CD4-positive, alpha-beta T cell (primary cell): ENCODE measurements at regions not wholly inside any gene's neighbourhood (a gene's known extent, or its start where the extent isn't known, plus 50 kb on each side); places are given as distances from the start of the nearest gene placed in this dataset.

Experiments used
- ATAC-seq: fragments of 200-7000 bp; cut with Tn5 transposase; one replicate; pipeline ENCODE4 v1.10.0; 2022; ENCODE audit warnings: mild to moderate bottlenecking; ENCODE audit not compliant: poor library complexity
- CTCF ChIA-PET: fragments of 350-600 bp; sonication (Branson Sonifier 250); formaldehyde crosslinking; loops from one replicate; lab custom pipeline; 2021; ENCODE audit warnings: antibody characterized with exemption, inconsistent platforms; lab: Charles Lee
- POLR2A ChIA-PET: fragments of 350-600 bp; sonication (Branson Sonifier 250); formaldehyde crosslinking; loops from one replicate; lab custom pipeline; 2021; ENCODE audit warnings: antibody characterized with exemption, inconsistent platforms; lab: Charles Lee
- DNase-seq, 14 experiments: peaks; one replicate each; pipeline ENCODE4 v3.0.0-alpha.2; 2013 to 2020; ENCODE audit warnings: mixed read lengths in 2 of 14
- H3K27ac ChIP-seq, 2 donors: one replicate each; pipeline versions ENCODE4 v1.5.1 to v1.7.0; 2013; ENCODE audit warnings: low read length in 2 of 2, low read depth in 1 of 2, mild to moderate bottlenecking in 1 of 2
- H3K27me3 ChIP-seq, 2 experiments: 1 replicate in 1 of 2; 2 replicates in 1 of 2; pipeline versions ENCODE4 v1.6.1 to v1.7.0; 2013; ENCODE audit warnings: low read length in 2 of 2, control low read depth in 1 of 2, mild to moderate bottlenecking in 1 of 2, moderate library complexity in 1 of 2; ENCODE audit not compliant: insufficient read depth in 2 of 2, control insufficient read depth in 1 of 2
- H3K36me3 ChIP-seq: one replicate; pipeline ENCODE4 v1.6.1; 2013; ENCODE audit warnings: low read length, control low read depth; ENCODE audit not compliant: insufficient read depth
- H3K4me1 ChIP-seq: one replicate; pipeline ENCODE4 v1.6.1; 2013; ENCODE audit warnings: low read length, control low read depth; ENCODE audit not compliant: insufficient read depth
- H3K4me3 ChIP-seq: one replicate; pipeline ENCODE4 v1.5.1; 2013; ENCODE audit warnings: mild to moderate bottlenecking, low read length, moderate library complexity
- H3K9me3 ChIP-seq, 2 experiments: 1 replicate in 1 of 2; 2 replicates in 1 of 2; pipeline versions ENCODE4 v1.6.1 to v1.7.0; 2013; ENCODE audit warnings: low read length in 2 of 2, mild to moderate bottlenecking in 2 of 2, control low read depth in 1 of 2, moderate library complexity in 1 of 2; ENCODE audit not compliant: control insufficient read depth in 1 of 2, insufficient read depth in 1 of 2
- H3K27ac Mint-ChIP-seq: one replicate; pipeline ENCODE4 v1.8.0; 2020; ENCODE audit warnings: mixed read lengths
- H3K27me3 Mint-ChIP-seq: one replicate; pipeline ENCODE4 v1.8.0; 2021; ENCODE audit warnings: mixed read lengths
- H3K36me3 Mint-ChIP-seq: one replicate; pipeline ENCODE4 v1.8.0; 2021; ENCODE audit warnings: low read depth, mixed read lengths
- H3K4me1 Mint-ChIP-seq: one replicate; pipeline ENCODE4 v1.8.0; 2021; ENCODE audit warnings: low read depth, mixed read lengths
- H3K4me3 Mint-ChIP-seq: one replicate; pipeline ENCODE4 v1.8.0; 2020; ENCODE audit warnings: mild to moderate bottlenecking, mixed read lengths
- H3K9me3 Mint-ChIP-seq: one replicate; pipeline ENCODE4 v1.8.0; 2020; ENCODE audit warnings: mixed read lengths
- intact Hi-C, 2 experiments: fragments of 100-400 bp; cut with DNase I in 1 of 2; cut with micrococcal nuclease in 1 of 2; formaldehyde crosslinking; loops; one replicate each; pipeline versions ENCODE4 v1.15.1 to v1.9.0; 2023 to 2025; cut with DNase I, micrococcal nuclease
- TF ChIP-seq, protein P1 (sequence below): fragments of 200-600 bp; IDR thresholded peaks from one replicate; pipeline ENCODE4 v1.8.0; 2022; ENCODE audit warnings: antibody characterized with exemption, mild to moderate bottlenecking

DNA sequence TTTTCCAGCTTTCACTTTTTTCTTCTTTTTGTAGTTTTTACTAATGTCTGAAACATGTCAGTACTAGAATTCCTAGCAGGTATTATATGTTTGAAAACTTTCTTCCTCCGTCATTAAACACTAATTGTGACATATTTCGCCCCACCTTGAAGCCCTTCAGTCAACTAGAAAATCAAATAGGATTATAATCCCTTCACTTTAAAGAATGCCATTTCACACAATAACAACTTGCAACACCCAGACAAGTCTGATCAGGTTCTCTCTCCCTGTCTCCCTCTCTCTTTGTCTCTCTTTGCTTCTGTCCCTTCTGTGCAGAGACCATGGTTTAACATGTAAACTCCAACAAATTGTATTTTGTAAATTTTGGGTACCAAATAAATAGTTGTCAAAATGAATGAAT is 373.5 kb downstream of the SEMA3D start:
- H3K36me3 Mint-ChIP-seq, result no peaks in the 10 kb centered on the region
- no peaks in the 10 kb centered on the region for H3K27me3 Mint-ChIP-seq
- H3K4me3 Mint-ChIP-seq, result no peak overlapping the region
- CTCF ChIA-PET, result no interaction called here
- Histone ChIP-seq H3K27ac (no peak overlapping the region), H3K36me3 (no peaks in the 10 kb centered on the region), H3K9me3 (no peaks in the 10 kb centered on the region), H3K4me1 (no peaks in the 10 kb centered on the region), H3K4me3 (no peak overlapping the region), H3K27me3 (no peaks in the 10 kb centered on the region)
- TF ChIP-seq, protein P1, sequence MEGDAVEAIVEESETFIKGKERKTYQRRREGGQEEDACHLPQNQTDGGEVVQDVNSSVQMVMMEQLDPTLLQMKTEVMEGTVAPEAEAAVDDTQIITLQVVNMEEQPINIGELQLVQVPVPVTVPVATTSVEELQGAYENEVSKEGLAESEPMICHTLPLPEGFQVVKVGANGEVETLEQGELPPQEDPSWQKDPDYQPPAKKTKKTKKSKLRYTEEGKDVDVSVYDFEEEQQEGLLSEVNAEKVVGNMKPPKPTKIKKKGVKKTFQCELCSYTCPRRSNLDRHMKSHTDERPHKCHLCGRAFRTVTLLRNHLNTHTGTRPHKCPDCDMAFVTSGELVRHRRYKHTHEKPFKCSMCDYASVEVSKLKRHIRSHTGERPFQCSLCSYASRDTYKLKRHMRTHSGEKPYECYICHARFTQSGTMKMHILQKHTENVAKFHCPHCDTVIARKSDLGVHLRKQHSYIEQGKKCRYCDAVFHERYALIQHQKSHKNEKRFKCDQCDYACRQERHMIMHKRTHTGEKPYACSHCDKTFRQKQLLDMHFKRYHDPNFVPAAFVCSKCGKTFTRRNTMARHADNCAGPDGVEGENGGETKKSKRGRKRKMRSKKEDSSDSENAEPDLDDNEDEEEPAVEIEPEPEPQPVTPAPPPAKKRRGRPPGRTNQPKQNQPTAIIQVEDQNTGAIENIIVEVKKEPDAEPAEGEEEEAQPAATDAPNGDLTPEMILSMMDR, result no peak
- no peaks in the 10 kb centered on the region for H3K9me3 Mint-ChIP-seq
- POLR2A ChIA-PET, result no interaction called here
- DNase-seq (no peak), ATAC-seq (no peak)
- intact Hi-C loops, result no loop called here
- no peak overlapping the region for H3K27ac Mint-ChIP-seq
- H3K4me1 Mint-ChIP-seq, result no peaks in the 10 kb centered on the region

DNA sequence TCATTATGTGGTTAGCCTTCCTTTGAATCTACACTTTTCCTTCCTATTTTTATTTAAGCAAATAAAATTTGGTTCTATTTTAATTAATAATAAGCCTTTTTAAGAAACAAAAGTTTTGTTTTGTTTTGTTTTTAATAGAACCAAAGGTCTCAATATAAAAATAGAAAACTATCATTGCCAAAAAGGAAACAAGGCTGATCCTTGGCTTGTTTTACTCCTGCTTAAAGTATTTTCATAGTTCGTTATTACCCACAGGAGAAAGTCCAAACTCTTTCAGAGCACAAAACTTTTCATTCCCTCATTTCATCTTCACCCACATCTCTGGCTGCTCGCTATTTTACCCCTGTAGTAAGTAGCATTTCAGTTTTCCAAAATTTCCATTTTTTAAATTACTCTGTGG is 374.8 kb downstream of the SEMA3D start:
- POLR2A ChIA-PET, result no interaction called here
- no peak overlapping the region for H3K4me3 ChIP-seq
- no peaks in the 10 kb centered on the region for H3K36me3 ChIP-seq
- no peaks in the 10 kb centered on the region for H3K27me3 ChIP-seq
- no peak for DNase-seq
- H3K36me3 Mint-ChIP-seq, result no peaks in the 10 kb centered on the region
- no peaks in the 10 kb centered on the region for H3K9me3 Mint-ChIP-seq
- H3K27ac ChIP-seq, result no peak overlapping the region
- no peak overlapping the region for H3K4me3 Mint-ChIP-seq
- no peaks in the 10 kb centered on the region for H3K27me3 Mint-ChIP-seq
- H3K9me3 ChIP-seq, result no peaks in the 10 kb centered on the region
- TF ChIP-seq, protein P1, result no peak
- no peak for ATAC-seq
- intact Hi-C loops, result no loop called here
- no peaks in the 10 kb centered on the region for H3K4me1 Mint-ChIP-seq
- H3K4me1 ChIP-seq, result no peaks in the 10 kb centered on the region
- H3K27ac Mint-ChIP-seq, result no peak overlapping the region
- CTCF ChIA-PET, result no interaction called here

DNA sequence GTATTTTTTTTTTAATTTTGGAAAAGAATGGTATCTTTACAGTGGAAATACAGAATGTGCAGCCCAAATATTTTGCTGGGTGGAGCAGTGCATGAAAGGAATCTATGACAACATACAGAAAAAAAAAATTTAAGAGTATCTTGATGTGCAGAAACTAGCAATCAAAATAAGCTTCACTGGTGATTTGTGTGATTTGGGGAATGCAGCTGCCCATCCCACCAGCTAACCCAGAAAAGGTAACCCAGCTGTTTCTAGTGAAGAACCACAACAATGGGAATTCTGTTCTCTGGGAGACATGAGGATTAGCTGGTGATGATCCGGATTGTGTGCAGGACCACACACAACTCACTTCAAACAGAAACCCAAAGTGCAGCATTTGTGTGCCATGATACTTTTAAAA is 375.5 kb downstream of the SEMA3D start:
- Histone ChIP-seq H3K27ac (no peak overlapping the region), H3K4me1 (no peaks in the 10 kb centered on the region), H3K4me3 (no peak overlapping the region), H3K36me3 (no peaks in the 10 kb centered on the region), H3K27me3 (no peaks in the 10 kb centered on the region), H3K9me3 (no peaks in the 10 kb centered on the region)
- no peaks in the 10 kb centered on the region for H3K36me3 Mint-ChIP-seq
- ChIA-PET POLR2A (no interaction called here), CTCF (no interaction called here)
- no peak overlapping the region for H3K4me3 Mint-ChIP-seq
- ATAC-seq (no peak), DNase-seq (no peak)
- H3K27me3 Mint-ChIP-seq, result no peaks in the 10 kb centered on the region
- no peak overlapping the region for H3K27ac Mint-ChIP-seq
- H3K4me1 Mint-ChIP-seq, result no peaks in the 10 kb centered on the region
- H3K9me3 Mint-ChIP-seq, result no peaks in the 10 kb centered on the region
- intact Hi-C loops, result no loop called here
- TF ChIP-seq, protein P1, result no peak
